Stomach (tissue), 8 donors: ENCODE measurements at regions not wholly inside any gene's neighbourhood (a gene's known extent, or its start where the extent isn't known, plus 50 kb on each side); places are given as distances from the start of the nearest gene placed in this dataset.

Source experiments
- DNase-seq, 2 donors: peaks; one replicate each; pipeline versions ENCODE4 v3.0.0 to v3.0.0-alpha.2; 2013 to 2019
- H3K27ac ChIP-seq, 5 donors: fragments of 200-600 bp in 4 of 5; sonication (generic) in 4 of 5; one replicate each; pipeline ENCODE4 v1.5.1; 2013 to 2019; ENCODE audit warnings: mild to moderate bottlenecking in 1 of 5, moderate library complexity in 1 of 5
- H3K27me3 ChIP-seq, 3 donors: fragments of 200-600 bp; sonication (generic); one replicate each; pipeline ENCODE4 v1.5.1; 2017 to 2019; ENCODE audit warnings: mixed run types in 1 of 3
- H3K36me3 ChIP-seq, 4 donors: fragments of 200-600 bp; sonication (generic); 1 replicate in 3 of 4; 2 replicates in 1 of 4; pipeline ENCODE4 v1.5.1; 2016 to 2019
- H3K4me1 ChIP-seq, 4 donors: fragments of 200-600 bp; sonication (generic); one replicate each; pipeline ENCODE4 v1.5.1; 2016 to 2019
- H3K4me3 ChIP-seq, 4 donors: fragments of 200-600 bp; sonication (generic) in 3 of 4; one replicate each; pipeline ENCODE4 v1.5.1; 2016 to 2019; ENCODE audit warnings: mild to moderate bottlenecking in 1 of 4
- H3K9me3 ChIP-seq, 4 donors: fragments of 200-600 bp; sonication (generic); one replicate each; pipeline ENCODE4 v1.5.1; 2016 to 2019
- EP300 ChIP-seq: sonication (generic); formaldehyde crosslinking; IDR thresholded peaks from one replicate; pipeline ENCODE4 v1.6.1; 2017; ENCODE audit warnings: antibody characterized with exemption
- POLR2A ChIP-seq, 4 donors: fragments of 450-650 bp; IDR thresholded peaks; one replicate each; pipeline ENCODE4 v1.6.1; 2016; ENCODE audit warnings: antibody characterized with exemption in 4 of 4, control low read depth in 2 of 4, mild to moderate bottlenecking in 1 of 4, moderate library complexity in 1 of 4
- POLR2AphosphoS5 ChIP-seq, 3 donors: sonication (generic); formaldehyde crosslinking; IDR thresholded peaks; one replicate each; pipeline ENCODE4 v1.6.1; 2016; ENCODE audit warnings: antibody characterized with exemption in 3 of 3
- WGBS, 5 donors: extraction: QIAGEN DNeasy Blood & Tissue Kit in 3 of 5; methylation state at CpG; one replicate each; pipeline versions ENCODE4 v1.1.5 to v1.1.7; 2013 to 2018; 5-methylcytosine and 5-hydroxymethylcytosine counted together
- intact Hi-C: fragments of 100-400 bp; cut with DNase I; formaldehyde crosslinking; loops from one replicate; pipeline ENCODE4 v1.15.1; 2023; ENCODE audit warnings: low total_unique reads
- TF ChIP-seq, protein P1 (sequence below), 7 experiments: fragments of 450-650 bp in 4 of 7; fragments of 200-600 bp in 3 of 7; sonication (generic) in 3 of 7; IDR thresholded peaks; one replicate each; pipeline ENCODE4 v1.5.1; 2016 to 2019; ENCODE audit warnings: antibody characterized with exemption in 7 of 7, control low read depth in 2 of 7, mild to moderate bottlenecking in 1 of 7
- donor health status: healthy with polysubstance abuse.
- donor health status: Bipolar disorder and iron deficiency.
- donor health status: healthy.

GRCh38 chr9:115443890-115444289 lies 325.9 kb upstream of the TNC start:
- peaks cover 0 to 13% (median 6%) of the 10 kb centered on the region in 4 donors for H3K4me1 ChIP-seq
- H3K27ac ChIP-seq: peak overlapping the region in 1 of 5 donors; percentile 2
- H3K4me3 ChIP-seq: no peak overlapping the region
- no peaks in the 10 kb centered on the region for H3K9me3 ChIP-seq
- TF ChIP-seq POLR2A (IDR thresholded peaks at IDR 0.05): no peak
- no peak for TF ChIP-seq POLR2AphosphoS5 (IDR thresholded peaks at IDR 0.05)
- TF ChIP-seq EP300: no peak
- TF ChIP-seq, protein P1, sequence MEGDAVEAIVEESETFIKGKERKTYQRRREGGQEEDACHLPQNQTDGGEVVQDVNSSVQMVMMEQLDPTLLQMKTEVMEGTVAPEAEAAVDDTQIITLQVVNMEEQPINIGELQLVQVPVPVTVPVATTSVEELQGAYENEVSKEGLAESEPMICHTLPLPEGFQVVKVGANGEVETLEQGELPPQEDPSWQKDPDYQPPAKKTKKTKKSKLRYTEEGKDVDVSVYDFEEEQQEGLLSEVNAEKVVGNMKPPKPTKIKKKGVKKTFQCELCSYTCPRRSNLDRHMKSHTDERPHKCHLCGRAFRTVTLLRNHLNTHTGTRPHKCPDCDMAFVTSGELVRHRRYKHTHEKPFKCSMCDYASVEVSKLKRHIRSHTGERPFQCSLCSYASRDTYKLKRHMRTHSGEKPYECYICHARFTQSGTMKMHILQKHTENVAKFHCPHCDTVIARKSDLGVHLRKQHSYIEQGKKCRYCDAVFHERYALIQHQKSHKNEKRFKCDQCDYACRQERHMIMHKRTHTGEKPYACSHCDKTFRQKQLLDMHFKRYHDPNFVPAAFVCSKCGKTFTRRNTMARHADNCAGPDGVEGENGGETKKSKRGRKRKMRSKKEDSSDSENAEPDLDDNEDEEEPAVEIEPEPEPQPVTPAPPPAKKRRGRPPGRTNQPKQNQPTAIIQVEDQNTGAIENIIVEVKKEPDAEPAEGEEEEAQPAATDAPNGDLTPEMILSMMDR (IDR thresholded peaks at IDR 0.05): no peak
- H3K36me3 ChIP-seq: no peaks in the 10 kb centered on the region
- no peak for DNase-seq
- no peaks in the 10 kb centered on the region for H3K27me3 ChIP-seq
- intact Hi-C loops: no loop called here
- WGBS, 5 donors: 78 to 97% (median 93%) methylated on average over 2 of the region's 2 CpGs

GRCh38 chr9:115444959-115445358 lies 327.0 kb upstream of the TNC start:
- H3K9me3 ChIP-seq: no peaks in the 10 kb centered on the region
- peak overlapping the region in 1 of 5 donors; percentile 40 for H3K27ac ChIP-seq
- H3K4me3 ChIP-seq: no peak overlapping the region
- H3K36me3 ChIP-seq: no peaks in the 10 kb centered on the region
- intact Hi-C loops: no loop called here
- TF ChIP-seq POLR2A (IDR thresholded peaks at IDR 0.05): no peak
- TF ChIP-seq, protein P1 (IDR thresholded peaks at IDR 0.05): no peak
- no peak for TF ChIP-seq EP300
- TF ChIP-seq POLR2AphosphoS5 (IDR thresholded peaks at IDR 0.05): no peak
- no peaks in the 10 kb centered on the region for H3K27me3 ChIP-seq
- DNase-seq: peak in 1 of 2 donors; percentile 76
- H3K4me1 ChIP-seq: peaks cover 0 to 13% (median 6%) of the 10 kb centered on the region in 4 donors
- WGBS, 5 donors: 13 to 24% (median 20%) methylated on average over 3 of the region's 3 CpGs

- intact Hi-C loops: no loop called here
Observed at GRCh38 chr9:115445655-115446054, 327.7 kb upstream of the TNC start.

DNA sequence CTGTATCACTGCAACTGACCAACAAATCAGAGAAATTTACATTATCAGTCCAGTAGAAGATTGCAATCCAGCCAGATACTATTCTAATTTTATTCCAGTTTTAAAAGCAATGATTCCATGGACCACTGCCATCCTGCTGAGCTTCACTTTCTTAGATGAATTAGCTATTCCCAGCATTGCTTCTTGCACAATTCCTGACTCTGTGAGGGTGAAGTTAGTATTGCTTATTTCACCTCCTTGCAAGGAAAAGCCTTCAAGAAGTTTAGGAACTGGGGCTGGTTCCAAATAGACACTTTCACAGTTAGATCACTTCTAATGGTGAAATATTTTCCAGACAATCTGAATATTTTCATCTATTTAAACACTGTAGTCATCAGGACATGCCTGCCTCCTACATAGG lies 338.6 kb upstream of the TNC start:
- TF ChIP-seq POLR2A (IDR thresholded peaks at IDR 0.05) (no peak), POLR2AphosphoS5 (IDR thresholded peaks at IDR 0.05) (peak; percentile 9 to 85 (median 56))
- peak overlapping the region in 2 of 5 donors; percentile 38 to 46 for H3K27ac ChIP-seq

More at GRCh38 chr9:115445655-115446054, 327.7 kb upstream of the TNC start:
- DNase-seq: peak in 1 of 2 donors; percentile 53
- Histone ChIP-seq H3K27me3 (no peaks in the 10 kb centered on the region), H3K36me3 (no peaks in the 10 kb centered on the region), H3K4me3 (no peak overlapping the region), H3K4me1 (peaks cover 0 to 13% (median 6%) of the 10 kb centered on the region in 4 donors), H3K27ac (peak overlapping the region in 1 of 5 donors; percentile 40), H3K9me3 (no peaks in the 10 kb centered on the region)
- WGBS, 5 donors: 41 to 50% (median 46%) methylated on average over 3 of the region's 3 CpGs
- TF ChIP-seq POLR2A (IDR thresholded peaks at IDR 0.05): no peak
- no peak for TF ChIP-seq POLR2AphosphoS5 (IDR thresholded peaks at IDR 0.05)
- TF ChIP-seq, protein P1 (IDR thresholded peaks at IDR 0.05): no peak

DNA sequence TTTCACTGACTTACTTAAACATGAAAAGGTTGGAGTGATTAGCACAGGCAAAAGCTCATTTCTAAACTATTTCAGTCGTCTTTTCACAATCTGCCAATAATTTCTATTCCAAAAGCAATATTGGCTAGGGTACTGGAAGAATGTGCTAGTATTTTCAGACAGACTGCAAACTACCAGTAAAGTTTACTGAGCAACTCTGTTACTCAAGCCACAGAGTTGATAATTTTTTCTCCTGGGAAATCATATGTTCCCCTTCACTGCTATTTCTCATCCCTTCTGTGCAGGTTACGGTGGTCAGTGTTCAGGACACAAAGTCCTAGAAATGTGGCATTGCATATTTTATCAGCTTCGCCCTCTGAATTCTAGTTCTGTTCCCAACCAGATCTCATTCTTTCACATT lies 343.3 kb upstream of the TNC start:
- TF ChIP-seq EP300: no peak
- TF ChIP-seq POLR2AphosphoS5 (IDR thresholded peaks at IDR 0.05): no peak
- no peak for TF ChIP-seq POLR2A (IDR thresholded peaks at IDR 0.05)
- TF ChIP-seq, protein P1 (IDR thresholded peaks at IDR 0.05): no peak
- H3K4me3 ChIP-seq: no peak overlapping the region
- no peak for DNase-seq
- H3K4me1 ChIP-seq: peaks cover 0 to 4% (median 0%) of the 10 kb centered on the region in 4 donors
- intact Hi-C loops: no loop called here
- WGBS, 5 donors: 61 to 80% (median 62%) methylated on average over 3 of the region's 3 CpGs
- no peaks in the 10 kb centered on the region for H3K9me3 ChIP-seq
- no peak overlapping the region for H3K27ac ChIP-seq
- H3K36me3 ChIP-seq: no peaks in the 10 kb centered on the region
- no peaks in the 10 kb centered on the region for H3K27me3 ChIP-seq

More for the DNA sequence above, 338.6 kb upstream of the TNC start:
- Histone ChIP-seq H3K4me3 (no peak overlapping the region), H3K27me3 (no peaks in the 10 kb centered on the region), H3K36me3 (no peaks in the 10 kb centered on the region), H3K9me3 (no peaks in the 10 kb centered on the region), H3K4me1 (peaks cover 0 to 4% (median 0%) of the 10 kb centered on the region in 4 donors)
- intact Hi-C loops: no loop called here
- peak in 1 of 2 donors; percentile 55 for DNase-seq
